NCI-H128 (cell line): ENCODE measurements at regions not wholly inside any gene's neighbourhood (a gene's known extent, or its start where the extent isn't known, plus 50 kb on each side); places are given as distances from the start of the nearest gene placed in this dataset.
"Not testable (repeated sequence)": the region's sequence is repeated elsewhere in the genome, so short reads cannot be mapped to it uniquely, and the experiment has no call there.

Experiments used
- DNase-seq: peaks from one replicate; lab custom pipeline; 2025; ENCODE audit not compliant: unreplicated experiment; lab: John Stamatoyannopoulos, UW

- DNase-seq, result no peak
These were observed 290.4 kb upstream of the RBMS1 start for GRCh38 chr2:160784034-160784433.

- no peak for DNase-seq
These were observed 297.1 kb upstream of the RBMS1 start for GRCh38 chr2:160790738-160791137.

GRCh38 chr2:160791884-160792283 is 298.3 kb upstream of the RBMS1 start:
- no peak for DNase-seq

- no peak for DNase-seq
These were observed 299.2 kb upstream of the RBMS1 start for GRCh38 chr2:160792837-160793236.

GRCh38 chr2:160794926-160795325 is 301.3 kb upstream of the RBMS1 start:
- DNase-seq, result no peak

GRCh38 chr2:160803881-160804280 is 310.3 kb upstream of the RBMS1 start:
- no peak for DNase-seq

- no peak for DNase-seq
These were observed 316.8 kb upstream of the RBMS1 start for GRCh38 chr2:160810406-160810805.

GRCh38 chr2:160812830-160813505 is 319.4 kb upstream of the RBMS1 start:
- no peak for DNase-seq

GRCh38 chr2:160813506-160813858 is 319.9 kb upstream of the RBMS1 start:
- no peak for DNase-seq

GRCh38 chr2:160816916-160817499 is 323.4 kb upstream of the RBMS1 start:
- no peak for DNase-seq

- no peak for DNase-seq
These were observed 327.1 kb upstream of the RBMS1 start for GRCh38 chr2:160820691-160821090.

- DNase-seq, result no peak
These were observed 328.4 kb upstream of the RBMS1 start for GRCh38 chr2:160822006-160822405.

GRCh38 chr2:160825433-160825832 is 331.8 kb upstream of the RBMS1 start:
- no peak for DNase-seq

GRCh38 chr2:160826496-160826895 is 332.9 kb upstream of the RBMS1 start:
- DNase-seq, result no peak

- no peak for DNase-seq
These were observed 332.2 kb upstream of the TANK start for GRCh38 chr2:160828076-160828475.

GRCh38 chr2:160832381-160832780 is 327.8 kb upstream of the TANK start:
- not testable (repeated sequence) for DNase-seq

GRCh38 chr2:160835166-160835565 is 325.1 kb upstream of the TANK start:
- no peak for DNase-seq

- no peak for DNase-seq
These were observed 323.5 kb upstream of the TANK start for GRCh38 chr2:160836755-160837154.

- no peak for DNase-seq
These were observed 322.8 kb upstream of the TANK start for GRCh38 chr2:160837416-160837815.

GRCh38 chr2:160838147-160838546 is 322.1 kb upstream of the TANK start:
- DNase-seq, result no peak

GRCh38 chr2:160838691-160839090 is 321.5 kb upstream of the TANK start:
- no peak for DNase-seq

- no peak for DNase-seq
These were observed 317.9 kb upstream of the TANK start for GRCh38 chr2:160842286-160842685.

GRCh38 chr2:160859096-160859495 is 301.1 kb upstream of the TANK start:
- no peak for DNase-seq
